ENCODE measurements at regions not wholly inside any gene's neighbourhood (a gene's known extent, or its start where the extent isn't known, plus 50 kb on each side); places are given as distances from the start of the nearest gene placed in this dataset.

GRCh38 chr3:55127565-55127964, 199.7 kb upstream of the LRTM1 start:
- TF ChIP-seq EZH2 (IDR thresholded peaks at IDR 0.05) (no peak), POLR2AphosphoS5 (IDR thresholded peaks at IDR 0.05; ENCODE audit: borderline replicate concordance, low read depth, low read length) (no peak)

Data from SK-N-MC (cell line).